ENCODE measurements at regions not wholly inside any gene's neighbourhood (a gene's known extent, or its start where the extent isn't known, plus 50 kb on each side); places are given as distances from the start of the nearest gene placed in this dataset.

DNA sequence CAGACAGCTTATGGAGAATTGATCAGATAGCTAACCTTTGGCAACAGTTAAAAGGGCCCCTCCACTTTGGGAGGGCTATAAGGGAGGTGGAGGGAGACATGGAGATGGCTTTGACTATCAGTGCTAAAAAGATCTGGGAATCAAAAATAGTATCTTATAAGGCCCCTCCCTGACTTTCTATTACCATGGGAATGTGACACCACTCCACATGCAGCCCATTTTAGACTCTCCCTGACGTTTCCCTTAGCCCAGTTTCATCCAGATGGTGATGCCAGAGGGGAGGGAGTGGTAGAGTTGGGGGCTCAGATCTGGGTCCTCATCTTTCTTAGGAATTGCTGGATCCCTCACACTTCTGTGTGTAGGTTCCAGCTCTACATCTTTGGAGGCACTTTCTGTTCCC lies 200.0 kb upstream of the DTNBP1 start:
- Histone ChIP-seq H3K9me3 (ENCODE audit: control insufficient read depth in 2 of 2, insufficient read depth in 1 of 2, low read depth in 1 of 2, low read length in 1 of 2) (no peaks in the 10 kb centered on the region), H3K4me3 (ENCODE audit: low read depth in 1 of 2, low read length in 2 of 2) (no peak overlapping the region), H3K27ac (ENCODE audit: low read depth in 2 of 2, low read length in 1 of 2) (no peak overlapping the region), H3K4me1 (ENCODE audit: control insufficient read depth in 2 of 2, insufficient read depth in 2 of 2, low read length in 1 of 2) (no peaks in the 10 kb centered on the region), H3K36me3 (ENCODE audit: control insufficient read depth in 2 of 2, insufficient read depth in 2 of 2, low read length in 1 of 2) (no peaks in the 10 kb centered on the region), H3K27me3 (ENCODE audit: control insufficient read depth in 1 of 2, insufficient read depth in 2 of 2, low read length in 2 of 2) (peaks cover 0 to 3% of the 10 kb centered on the region in 2 donors)
- 57 to 63% methylated on average over 1 of the region's 1 CpG for WGBS, 2 donors

DNA sequence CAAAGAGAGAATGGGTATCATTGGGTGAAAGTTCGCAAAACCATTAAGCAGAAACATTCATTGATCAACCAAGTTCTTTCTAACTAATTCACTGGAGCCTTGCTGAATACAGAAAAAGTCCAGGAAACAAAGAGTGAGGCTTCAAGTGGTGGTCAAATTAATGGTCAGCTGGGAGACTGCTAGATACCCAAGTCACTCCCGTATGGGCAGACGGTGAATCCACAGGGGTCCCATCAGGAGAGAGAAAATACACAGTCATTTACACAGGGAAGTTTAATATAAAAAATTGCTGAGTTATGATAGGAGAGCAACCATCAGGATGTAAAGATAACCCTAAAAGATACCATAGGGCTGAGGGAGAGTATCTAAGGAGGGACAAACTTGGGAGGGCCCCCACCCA lies 198.7 kb upstream of the DTNBP1 start:
- Histone ChIP-seq H3K27me3 (ENCODE audit: control insufficient read depth in 1 of 2, insufficient read depth in 2 of 2, low read length in 2 of 2) (peaks cover 0 to 3% of the 10 kb centered on the region in 2 donors), H3K9me3 (ENCODE audit: control insufficient read depth in 2 of 2, insufficient read depth in 1 of 2, low read depth in 1 of 2, low read length in 1 of 2) (no peaks in the 10 kb centered on the region), H3K36me3 (ENCODE audit: control insufficient read depth in 2 of 2, insufficient read depth in 2 of 2, low read length in 1 of 2) (no peaks in the 10 kb centered on the region), H3K4me1 (ENCODE audit: control insufficient read depth in 2 of 2, insufficient read depth in 2 of 2, low read length in 1 of 2) (no peaks in the 10 kb centered on the region), H3K27ac (ENCODE audit: low read depth in 2 of 2, low read length in 1 of 2) (no peak overlapping the region), H3K4me3 (ENCODE audit: low read depth in 1 of 2, low read length in 2 of 2) (no peak overlapping the region)
- WGBS, 2 donors, result 96 to 98% methylated on average over 3 of the region's 3 CpGs

DNA sequence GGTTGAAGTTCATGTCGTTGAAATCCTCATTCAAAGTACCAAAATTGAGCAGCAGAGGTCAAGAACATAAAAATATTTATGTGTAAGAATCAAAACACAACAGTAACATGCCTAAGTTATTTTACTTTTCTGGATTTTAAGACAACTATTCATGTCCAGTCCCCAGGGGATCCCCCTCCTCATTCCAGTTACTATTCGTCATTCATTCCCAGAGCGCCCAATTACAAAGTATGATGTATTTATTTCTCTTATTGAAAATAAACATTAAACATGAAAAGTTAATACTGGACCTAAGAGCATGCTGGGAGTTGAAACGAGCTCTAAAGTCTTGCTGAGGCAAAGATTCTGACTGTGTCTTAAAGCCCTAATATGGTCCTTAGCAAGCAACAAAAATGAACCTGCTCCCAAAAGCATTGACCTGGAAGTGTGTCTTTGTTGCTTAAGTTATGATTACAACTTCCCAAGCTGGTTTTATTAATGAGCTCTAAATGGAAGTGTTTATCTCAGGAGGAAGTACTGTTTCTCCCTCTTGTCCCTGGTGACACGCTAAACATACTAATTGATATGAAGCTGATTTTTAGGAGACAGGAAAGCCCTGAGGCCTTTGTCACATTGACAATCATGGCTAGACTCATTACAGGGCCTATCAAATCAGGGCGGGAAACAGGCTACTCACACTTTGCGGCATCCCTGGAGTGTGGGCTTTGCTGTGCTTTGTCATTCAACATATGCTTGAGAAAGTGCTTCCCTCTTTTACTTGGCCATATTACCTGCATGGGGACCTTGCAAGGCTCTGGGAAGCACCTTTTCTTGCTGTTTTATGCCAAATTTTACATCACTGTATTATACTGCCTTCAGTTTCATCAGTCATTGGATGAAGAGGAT lies 192.2 kb upstream of the DTNBP1 start:
- no peak overlapping the region for H3K4me3 ChIP-seq (ENCODE audit: low read depth in 1 of 2, low read length in 2 of 2)
- H3K36me3 ChIP-seq (ENCODE audit: control insufficient read depth in 2 of 2, insufficient read depth in 2 of 2, low read length in 1 of 2), result no peaks in the 10 kb centered on the region
- 69 to 75% methylated on average over 7 of the region's 7 CpGs for WGBS, 2 donors
- H3K27ac ChIP-seq (ENCODE audit: low read depth in 2 of 2, low read length in 1 of 2), result no peak overlapping the region
- no peaks in the 10 kb centered on the region for H3K9me3 ChIP-seq (ENCODE audit: control insufficient read depth in 2 of 2, insufficient read depth in 1 of 2, low read depth in 1 of 2, low read length in 1 of 2)
- H3K27me3 ChIP-seq (ENCODE audit: control insufficient read depth in 1 of 2, insufficient read depth in 2 of 2, low read length in 2 of 2), result no peaks in the 10 kb centered on the region
- no peaks in the 10 kb centered on the region for H3K4me1 ChIP-seq (ENCODE audit: control insufficient read depth in 2 of 2, insufficient read depth in 2 of 2, low read length in 1 of 2)

DNA sequence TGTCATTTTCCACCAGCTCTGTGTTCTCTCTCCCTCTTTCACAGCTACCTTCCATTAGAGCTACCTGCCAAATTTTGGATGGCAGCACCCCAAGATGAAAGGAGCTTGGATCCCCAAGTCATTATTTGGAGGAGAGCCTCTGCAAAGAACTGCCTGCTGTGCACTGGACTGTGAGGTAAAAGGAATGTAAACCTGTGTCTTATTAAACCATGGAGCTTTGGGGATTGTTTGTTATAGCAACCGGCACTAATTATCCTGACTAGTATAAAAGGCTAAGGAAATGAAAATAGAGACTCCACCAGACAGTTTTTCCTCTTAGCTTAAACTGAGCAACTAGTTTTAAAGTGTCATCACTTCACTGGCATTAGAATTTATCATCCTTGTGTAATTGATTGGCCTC lies 191.6 kb upstream of the DTNBP1 start:
- WGBS, 2 donors, result 92% methylated on average over 1 of the region's 1 CpG
- Histone ChIP-seq H3K9me3 (ENCODE audit: control insufficient read depth in 2 of 2, insufficient read depth in 1 of 2, low read depth in 1 of 2, low read length in 1 of 2) (no peaks in the 10 kb centered on the region), H3K27me3 (ENCODE audit: control insufficient read depth in 1 of 2, insufficient read depth in 2 of 2, low read length in 2 of 2) (no peaks in the 10 kb centered on the region), H3K36me3 (ENCODE audit: control insufficient read depth in 2 of 2, insufficient read depth in 2 of 2, low read length in 1 of 2) (no peaks in the 10 kb centered on the region), H3K4me1 (ENCODE audit: control insufficient read depth in 2 of 2, insufficient read depth in 2 of 2, low read length in 1 of 2) (no peaks in the 10 kb centered on the region), H3K4me3 (ENCODE audit: low read depth in 1 of 2, low read length in 2 of 2) (no peak overlapping the region), H3K27ac (ENCODE audit: low read depth in 2 of 2, low read length in 1 of 2) (no peak overlapping the region)

DNA sequence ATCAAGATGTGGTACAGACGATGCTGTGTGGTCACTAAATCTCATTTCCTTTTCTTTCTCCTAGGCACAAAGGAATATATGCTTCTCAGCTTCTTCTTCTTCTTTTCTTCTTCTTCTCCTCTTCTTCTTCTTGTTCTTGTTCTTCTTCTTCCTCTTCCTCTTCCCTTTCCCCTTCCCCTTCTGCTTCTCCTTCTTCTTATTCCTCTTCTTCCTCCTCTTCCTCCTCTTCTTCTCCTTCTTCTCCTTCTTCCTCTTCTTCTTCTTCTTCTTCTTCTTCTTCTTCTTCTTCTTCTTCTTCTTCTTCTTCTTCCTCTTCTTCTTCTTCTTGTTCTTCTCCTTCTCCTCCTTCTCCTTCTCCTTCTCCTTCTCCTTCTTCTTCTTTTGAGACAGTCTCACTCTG lies 190.4 kb upstream of the DTNBP1 start:
- 89 to 94% methylated on average over 1 of the region's 1 CpG for WGBS, 2 donors
- Histone ChIP-seq H3K9me3 (ENCODE audit: control insufficient read depth in 2 of 2, insufficient read depth in 1 of 2, low read depth in 1 of 2, low read length in 1 of 2) (no peaks in the 10 kb centered on the region), H3K27ac (ENCODE audit: low read depth in 2 of 2, low read length in 1 of 2) (no peak overlapping the region), H3K36me3 (ENCODE audit: control insufficient read depth in 2 of 2, insufficient read depth in 2 of 2, low read length in 1 of 2) (no peaks in the 10 kb centered on the region), H3K4me1 (ENCODE audit: control insufficient read depth in 2 of 2, insufficient read depth in 2 of 2, low read length in 1 of 2) (no peaks in the 10 kb centered on the region), H3K27me3 (ENCODE audit: control insufficient read depth in 1 of 2, insufficient read depth in 2 of 2, low read length in 2 of 2) (no peaks in the 10 kb centered on the region), H3K4me3 (ENCODE audit: low read depth in 1 of 2, low read length in 2 of 2) (no peak overlapping the region)

DNA sequence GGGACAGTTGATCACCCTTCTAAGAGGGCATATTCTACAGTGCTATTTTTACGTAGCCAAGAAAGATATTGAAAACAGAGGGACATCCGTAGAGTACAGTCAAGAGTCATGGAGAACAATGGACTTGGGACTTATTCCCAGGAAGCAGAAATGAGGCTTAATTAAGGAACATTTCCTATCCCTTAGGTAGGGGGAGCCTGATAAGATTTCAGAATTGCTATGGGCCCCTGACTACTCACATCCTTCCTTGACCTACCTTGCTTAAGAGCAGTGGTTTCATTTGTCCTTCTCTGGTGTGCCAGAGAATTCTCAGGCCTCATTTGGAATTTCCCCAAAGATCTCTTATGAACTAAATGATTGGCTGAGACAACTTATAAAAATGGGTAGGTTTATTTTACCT lies 189.5 kb upstream of the DTNBP1 start:
- H3K4me1 ChIP-seq (ENCODE audit: control insufficient read depth in 2 of 2, insufficient read depth in 2 of 2, low read length in 1 of 2), result no peaks in the 10 kb centered on the region
- H3K9me3 ChIP-seq (ENCODE audit: control insufficient read depth in 2 of 2, insufficient read depth in 1 of 2, low read depth in 1 of 2, low read length in 1 of 2), result no peaks in the 10 kb centered on the region
- WGBS, 2 donors, result 85 to 88% methylated on average over 2 of the region's 2 CpGs
- H3K4me3 ChIP-seq (ENCODE audit: low read depth in 1 of 2, low read length in 2 of 2), result no peak overlapping the region
- no peaks in the 10 kb centered on the region for H3K27me3 ChIP-seq (ENCODE audit: control insufficient read depth in 1 of 2, insufficient read depth in 2 of 2, low read length in 2 of 2)
- no peak overlapping the region for H3K27ac ChIP-seq (ENCODE audit: low read depth in 2 of 2, low read length in 1 of 2)
- no peaks in the 10 kb centered on the region for H3K36me3 ChIP-seq (ENCODE audit: control insufficient read depth in 2 of 2, insufficient read depth in 2 of 2, low read length in 1 of 2)

DNA sequence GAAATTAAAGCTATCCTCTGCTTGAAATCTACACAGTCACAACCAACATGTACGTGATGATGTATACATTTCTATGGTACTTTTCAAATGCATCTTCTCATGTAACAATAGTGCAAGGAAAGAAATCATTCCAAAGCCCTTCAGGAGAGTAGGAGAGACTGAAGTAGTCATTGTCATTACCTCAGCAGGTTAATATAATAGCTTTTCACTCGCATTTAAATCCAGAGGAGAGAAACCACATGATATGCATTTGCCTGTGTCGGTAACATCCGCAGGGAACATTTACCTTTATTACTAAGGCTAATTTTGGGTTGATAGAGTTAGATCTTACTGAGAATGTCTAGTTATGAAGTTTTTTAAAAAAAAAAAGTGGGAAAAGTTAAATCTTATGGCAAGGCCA lies 186.6 kb upstream of the DTNBP1 start:
- no peak overlapping the region for H3K4me3 ChIP-seq (ENCODE audit: low read depth in 1 of 2, low read length in 2 of 2)
- 95 to 96% methylated on average over 4 of the region's 4 CpGs for WGBS, 2 donors
- no peaks in the 10 kb centered on the region for H3K4me1 ChIP-seq (ENCODE audit: control insufficient read depth in 2 of 2, insufficient read depth in 2 of 2, low read length in 1 of 2)
- no peak overlapping the region for H3K27ac ChIP-seq (ENCODE audit: low read depth in 2 of 2, low read length in 1 of 2)
- no peaks in the 10 kb centered on the region for H3K36me3 ChIP-seq (ENCODE audit: control insufficient read depth in 2 of 2, insufficient read depth in 2 of 2, low read length in 1 of 2)
- H3K9me3 ChIP-seq (ENCODE audit: control insufficient read depth in 2 of 2, insufficient read depth in 1 of 2, low read depth in 1 of 2, low read length in 1 of 2), result no peaks in the 10 kb centered on the region
- no peaks in the 10 kb centered on the region for H3K27me3 ChIP-seq (ENCODE audit: control insufficient read depth in 1 of 2, insufficient read depth in 2 of 2, low read length in 2 of 2)

DNA sequence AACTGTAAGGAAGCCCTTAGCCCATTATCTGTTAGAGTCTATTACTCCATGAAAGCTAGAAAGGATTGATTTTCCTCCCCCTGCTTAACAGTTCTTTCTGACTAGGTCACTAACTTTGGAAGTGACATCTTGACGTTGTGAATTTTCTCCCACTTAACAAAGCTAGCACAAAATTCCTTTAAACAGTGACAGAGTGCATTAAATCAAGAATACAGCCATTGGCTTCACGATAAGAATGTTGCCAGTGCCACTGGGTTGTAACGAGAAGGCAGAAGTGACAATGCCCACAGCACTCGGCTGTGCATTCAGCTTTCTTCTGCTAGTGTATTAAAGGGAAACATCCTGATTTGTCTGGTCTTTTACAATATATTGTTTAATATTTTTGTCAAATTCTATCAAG lies 182.7 kb upstream of the DTNBP1 start:
- Histone ChIP-seq H3K4me3 (ENCODE audit: low read depth in 1 of 2, low read length in 2 of 2) (no peak overlapping the region), H3K4me1 (ENCODE audit: control insufficient read depth in 2 of 2, insufficient read depth in 2 of 2, low read length in 1 of 2) (no peaks in the 10 kb centered on the region), H3K9me3 (ENCODE audit: control insufficient read depth in 2 of 2, insufficient read depth in 1 of 2, low read depth in 1 of 2, low read length in 1 of 2) (no peaks in the 10 kb centered on the region), H3K27ac (ENCODE audit: low read depth in 2 of 2, low read length in 1 of 2) (no peak overlapping the region), H3K36me3 (ENCODE audit: control insufficient read depth in 2 of 2, insufficient read depth in 2 of 2, low read length in 1 of 2) (no peaks in the 10 kb centered on the region), H3K27me3 (ENCODE audit: control insufficient read depth in 1 of 2, insufficient read depth in 2 of 2, low read length in 2 of 2) (no peaks in the 10 kb centered on the region)
- 92 to 94% methylated on average over 4 of the region's 4 CpGs for WGBS, 2 donors

DNA sequence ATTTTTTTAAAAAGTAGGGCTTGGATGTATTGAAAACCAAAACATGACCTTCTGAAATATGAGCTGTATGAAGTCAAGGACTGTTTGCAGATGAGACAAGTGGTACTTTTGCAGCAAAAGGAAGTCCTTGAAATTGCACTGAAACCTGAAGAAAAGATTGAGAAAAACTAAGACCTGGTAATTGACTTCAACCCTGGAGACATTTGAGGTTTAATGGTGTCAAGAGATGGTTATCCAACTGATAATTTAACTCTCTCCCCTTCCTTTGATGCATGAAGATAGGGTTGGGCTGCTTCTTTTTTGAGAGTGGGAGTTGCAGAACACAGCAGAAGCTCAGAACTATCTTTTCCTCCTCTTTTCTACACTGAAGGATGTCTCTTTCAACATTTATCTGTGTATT lies 180.9 kb upstream of the DTNBP1 start:
- H3K36me3 ChIP-seq (ENCODE audit: control insufficient read depth in 2 of 2, insufficient read depth in 2 of 2, low read length in 1 of 2), result no peaks in the 10 kb centered on the region
- H3K4me3 ChIP-seq (ENCODE audit: low read depth in 1 of 2, low read length in 2 of 2), result no peak overlapping the region
- no peak overlapping the region for H3K27ac ChIP-seq (ENCODE audit: low read depth in 2 of 2, low read length in 1 of 2)
- H3K4me1 ChIP-seq (ENCODE audit: control insufficient read depth in 2 of 2, insufficient read depth in 2 of 2, low read length in 1 of 2), result no peaks in the 10 kb centered on the region
- no peaks in the 10 kb centered on the region for H3K27me3 ChIP-seq (ENCODE audit: control insufficient read depth in 1 of 2, insufficient read depth in 2 of 2, low read length in 2 of 2)
- H3K9me3 ChIP-seq (ENCODE audit: control insufficient read depth in 2 of 2, insufficient read depth in 1 of 2, low read depth in 1 of 2, low read length in 1 of 2), result no peaks in the 10 kb centered on the region

DNA sequence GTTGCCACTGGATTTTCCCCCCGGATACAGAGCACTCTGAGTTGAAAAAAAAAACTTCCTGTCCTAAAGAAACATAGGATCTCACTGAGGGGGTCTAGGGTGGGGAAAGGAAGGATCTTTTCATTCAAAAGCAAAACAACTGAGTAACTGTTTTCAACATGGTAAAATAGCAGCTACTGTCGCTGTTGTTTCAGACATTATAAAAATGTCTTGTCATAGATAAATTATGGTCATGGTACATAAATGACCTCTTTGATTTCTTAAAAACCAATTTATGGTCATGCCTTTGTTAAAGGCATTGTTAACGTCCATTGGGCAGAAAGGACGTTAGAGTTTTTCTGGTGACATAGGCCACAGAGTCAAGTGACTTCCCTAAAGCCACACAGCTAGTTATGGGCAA lies 180.4 kb upstream of the DTNBP1 start:
- Histone ChIP-seq H3K27ac (ENCODE audit: low read depth in 2 of 2, low read length in 1 of 2) (no peak overlapping the region), H3K27me3 (ENCODE audit: control insufficient read depth in 1 of 2, insufficient read depth in 2 of 2, low read length in 2 of 2) (no peaks in the 10 kb centered on the region), H3K36me3 (ENCODE audit: control insufficient read depth in 2 of 2, insufficient read depth in 2 of 2, low read length in 1 of 2) (no peaks in the 10 kb centered on the region), H3K4me1 (ENCODE audit: control insufficient read depth in 2 of 2, insufficient read depth in 2 of 2, low read length in 1 of 2) (no peaks in the 10 kb centered on the region), H3K4me3 (ENCODE audit: low read depth in 1 of 2, low read length in 2 of 2) (no peak overlapping the region), H3K9me3 (ENCODE audit: control insufficient read depth in 2 of 2, insufficient read depth in 1 of 2, low read depth in 1 of 2, low read length in 1 of 2) (no peaks in the 10 kb centered on the region)
- 75 to 78% methylated on average over 4 of the region's 4 CpGs for WGBS, 2 donors
